Osteocyte (in vitro differentiated cells): ENCODE measurements at regions not wholly inside any gene's neighbourhood (a gene's known extent, or its start where the extent isn't known, plus 50 kb on each side); places are given as distances from the start of the nearest gene placed in this dataset.

Experiments
- DNase-seq: peaks from one replicate; pipeline ENCODE4 v3.0.0; 2021; ENCODE audit warnings: mixed read lengths; ENCODE audit not compliant: unreplicated experiment; ENCODE audit errors: extremely low spot score
- H3K27ac Mint-ChIP-seq: one replicate; pipeline ENCODE4 v1.8.0; 2021; ENCODE audit warnings: mild to moderate bottlenecking, mixed read lengths; ENCODE audit not compliant: unreplicated experiment
- H3K27me3 Mint-ChIP-seq: one replicate; pipeline ENCODE4 v1.8.0; 2021; ENCODE audit warnings: mixed read lengths; ENCODE audit not compliant: unreplicated experiment
- H3K36me3 Mint-ChIP-seq: one replicate; pipeline ENCODE4 v1.8.0; 2021; ENCODE audit warnings: mixed read lengths; ENCODE audit not compliant: unreplicated experiment
- H3K4me1 Mint-ChIP-seq: one replicate; pipeline ENCODE4 v1.8.0; 2021; ENCODE audit warnings: mixed read lengths; ENCODE audit not compliant: unreplicated experiment
- H3K4me3 Mint-ChIP-seq: one replicate; pipeline ENCODE4 v1.8.0; 2021; ENCODE audit warnings: mild to moderate bottlenecking, moderate library complexity, mixed read lengths; ENCODE audit not compliant: unreplicated experiment
- H3K9me3 Mint-ChIP-seq: one replicate; pipeline ENCODE4 v1.8.0; 2021; ENCODE audit warnings: mixed read lengths; ENCODE audit not compliant: unreplicated experiment
- TF ChIP-seq, protein P1 (sequence below): fragments of 200-600 bp; sonication (generic); IDR thresholded peaks from 2 replicates; pipeline ENCODE4 v1.5.0; 2021; ENCODE audit warnings: antibody characterized with exemption, mild to moderate bottlenecking, moderate library complexity

DNA sequence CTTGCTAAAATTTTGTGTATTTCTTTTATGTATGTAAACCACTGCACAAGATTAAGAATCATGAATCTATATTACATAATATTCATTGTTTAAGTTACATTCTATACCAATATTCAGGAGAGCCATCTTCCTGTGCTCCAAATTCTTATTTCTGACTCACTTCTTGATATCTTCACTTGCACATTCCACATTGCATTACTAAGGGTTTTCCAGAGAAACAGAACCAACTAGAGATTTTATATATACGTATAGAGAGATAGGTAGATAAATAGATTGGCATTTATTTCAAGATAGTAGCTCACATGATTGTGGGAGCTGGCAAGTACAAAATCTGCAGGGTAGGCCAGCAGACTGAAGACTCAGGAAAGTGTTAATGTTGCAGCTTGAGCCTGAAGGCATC, 222.2 kb upstream of the PRSS16 start:
- H3K4me3 Mint-ChIP-seq, result no peak overlapping the region
- H3K4me1 Mint-ChIP-seq, result peaks cover 2% of the 10 kb centered on the region
- H3K9me3 Mint-ChIP-seq, result peaks cover 4% of the 10 kb centered on the region
- H3K27ac Mint-ChIP-seq, result no peak overlapping the region
- no peak for DNase-seq
- TF ChIP-seq, protein P1, sequence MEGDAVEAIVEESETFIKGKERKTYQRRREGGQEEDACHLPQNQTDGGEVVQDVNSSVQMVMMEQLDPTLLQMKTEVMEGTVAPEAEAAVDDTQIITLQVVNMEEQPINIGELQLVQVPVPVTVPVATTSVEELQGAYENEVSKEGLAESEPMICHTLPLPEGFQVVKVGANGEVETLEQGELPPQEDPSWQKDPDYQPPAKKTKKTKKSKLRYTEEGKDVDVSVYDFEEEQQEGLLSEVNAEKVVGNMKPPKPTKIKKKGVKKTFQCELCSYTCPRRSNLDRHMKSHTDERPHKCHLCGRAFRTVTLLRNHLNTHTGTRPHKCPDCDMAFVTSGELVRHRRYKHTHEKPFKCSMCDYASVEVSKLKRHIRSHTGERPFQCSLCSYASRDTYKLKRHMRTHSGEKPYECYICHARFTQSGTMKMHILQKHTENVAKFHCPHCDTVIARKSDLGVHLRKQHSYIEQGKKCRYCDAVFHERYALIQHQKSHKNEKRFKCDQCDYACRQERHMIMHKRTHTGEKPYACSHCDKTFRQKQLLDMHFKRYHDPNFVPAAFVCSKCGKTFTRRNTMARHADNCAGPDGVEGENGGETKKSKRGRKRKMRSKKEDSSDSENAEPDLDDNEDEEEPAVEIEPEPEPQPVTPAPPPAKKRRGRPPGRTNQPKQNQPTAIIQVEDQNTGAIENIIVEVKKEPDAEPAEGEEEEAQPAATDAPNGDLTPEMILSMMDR, result no peak
- no peaks in the 10 kb centered on the region for H3K36me3 Mint-ChIP-seq
- peaks cover 27% of the 10 kb centered on the region for H3K27me3 Mint-ChIP-seq

DNA sequence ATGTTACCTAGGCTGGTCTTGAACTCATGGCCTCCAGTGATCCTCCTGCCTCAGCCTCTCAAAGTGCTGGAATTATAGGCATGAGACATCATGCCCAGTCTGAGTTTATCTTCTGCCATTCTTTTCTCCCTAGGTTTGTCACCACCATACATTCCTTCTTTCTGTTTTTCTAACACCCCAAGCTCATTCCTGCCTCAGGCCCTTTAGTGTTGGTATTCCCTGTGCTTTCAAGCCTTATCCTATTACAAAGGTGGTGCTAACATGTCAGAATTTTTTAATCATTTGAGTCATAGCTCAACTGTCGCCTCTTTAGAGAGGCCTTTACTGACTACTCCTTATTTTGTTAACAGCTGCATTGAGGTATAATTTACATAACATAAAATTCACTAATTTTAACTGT, 221.1 kb upstream of the PRSS16 start:
- Mint-ChIP-seq H3K27me3 (peaks cover 27% of the 10 kb centered on the region), H3K27ac (no peak overlapping the region), H3K4me1 (no peaks in the 10 kb centered on the region), H3K4me3 (no peak overlapping the region), H3K9me3 (no peaks in the 10 kb centered on the region), H3K36me3 (no peaks in the 10 kb centered on the region)
- no peak for DNase-seq
- TF ChIP-seq, protein P1, result no peak

DNA sequence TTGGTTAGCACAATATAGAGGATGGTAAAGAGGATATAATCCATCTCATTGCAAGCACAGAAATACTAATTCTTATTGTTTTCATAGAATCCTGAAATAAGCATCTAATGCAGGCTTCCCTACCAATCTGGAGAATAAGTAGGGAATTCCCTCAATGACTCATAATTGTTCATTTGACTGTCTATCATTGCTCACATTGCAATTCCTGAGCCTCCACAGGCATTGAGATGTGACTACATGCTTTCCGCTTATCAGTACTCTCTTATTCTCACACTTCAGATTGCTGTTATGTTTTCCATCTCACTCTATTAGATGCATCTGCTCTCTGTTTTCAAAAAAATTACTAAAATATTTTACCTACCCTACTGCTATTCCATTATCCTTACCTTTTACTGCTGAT, 216.2 kb upstream of the PRSS16 start:
- Mint-ChIP-seq H3K27ac (no peak overlapping the region), H3K4me1 (no peaks in the 10 kb centered on the region), H3K27me3 (peaks cover 27% of the 10 kb centered on the region), H3K4me3 (no peak overlapping the region), H3K9me3 (no peaks in the 10 kb centered on the region), H3K36me3 (no peaks in the 10 kb centered on the region)
- TF ChIP-seq, protein P1, result no peak
- DNase-seq, result no peak

DNA sequence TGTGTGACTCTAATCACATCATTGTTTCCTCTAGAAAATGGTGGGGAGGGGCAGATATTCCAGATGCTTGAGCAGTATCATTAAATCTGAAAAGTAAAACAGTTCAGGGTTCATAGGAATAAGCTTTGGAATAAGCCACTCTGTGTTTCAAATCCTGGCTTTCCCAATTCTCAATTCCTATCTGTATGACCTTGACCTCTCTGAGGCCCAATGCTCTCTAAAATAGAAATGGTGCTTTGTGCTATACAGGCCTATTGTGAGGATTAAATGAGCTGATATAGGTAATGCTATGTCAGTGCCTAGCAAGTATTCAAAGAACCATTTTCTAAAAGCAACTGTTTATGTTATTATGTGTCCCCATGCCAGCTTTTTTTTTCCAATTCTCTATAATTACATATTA, 209.0 kb upstream of the PRSS16 start:
- H3K27ac Mint-ChIP-seq, result no peak overlapping the region
- no peaks in the 10 kb centered on the region for H3K36me3 Mint-ChIP-seq
- no peak for DNase-seq
- H3K4me3 Mint-ChIP-seq, result no peak overlapping the region
- TF ChIP-seq, protein P1, result no peak
- no peaks in the 10 kb centered on the region for H3K4me1 Mint-ChIP-seq
- H3K9me3 Mint-ChIP-seq, result no peaks in the 10 kb centered on the region
- H3K27me3 Mint-ChIP-seq, result peaks cover 28% of the 10 kb centered on the region

DNA sequence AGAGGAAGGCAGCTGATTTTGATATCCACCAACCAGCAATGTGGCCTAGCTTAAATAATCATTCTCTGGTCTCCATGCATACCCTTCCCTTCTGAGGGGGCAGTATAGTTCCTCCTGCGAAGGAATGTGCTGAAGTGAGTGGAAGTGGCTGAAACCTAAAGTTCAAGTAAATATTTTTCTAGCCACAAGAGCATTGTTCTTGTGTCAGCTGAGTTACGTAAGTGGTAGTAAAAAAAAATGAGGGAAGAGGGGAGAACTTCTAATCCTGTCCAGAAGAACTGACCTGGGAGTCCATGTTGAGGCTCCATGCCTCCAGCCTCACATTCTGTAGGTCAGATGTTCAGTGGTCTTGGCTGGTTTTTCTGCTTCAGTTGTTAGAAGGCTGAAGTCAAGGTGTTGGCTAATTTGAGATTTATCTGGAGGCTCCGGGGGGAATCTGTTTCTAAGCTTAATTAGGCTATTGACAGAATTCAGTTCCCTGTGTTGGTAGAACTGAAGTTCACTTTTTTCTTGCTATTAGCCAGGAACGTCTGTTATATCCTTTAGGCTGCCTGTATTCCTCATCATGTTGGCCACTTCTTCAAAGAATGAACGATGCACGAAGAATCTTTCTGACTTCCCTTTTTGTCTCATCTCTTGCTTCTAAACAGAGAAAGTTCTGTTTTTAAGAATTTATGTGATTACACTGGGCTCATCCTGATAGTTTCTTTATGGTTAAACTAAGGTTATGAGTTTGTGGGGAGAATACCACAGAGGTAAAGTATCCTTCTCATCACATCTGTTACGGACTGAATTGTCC, 207.1 kb upstream of the PRSS16 start:
- H3K27me3 Mint-ChIP-seq, result peaks cover 22% of the 10 kb centered on the region
- H3K4me3 Mint-ChIP-seq, result no peak overlapping the region
- no peaks in the 10 kb centered on the region for H3K4me1 Mint-ChIP-seq
- no peak for DNase-seq
- no peaks in the 10 kb centered on the region for H3K9me3 Mint-ChIP-seq
- H3K36me3 Mint-ChIP-seq, result no peaks in the 10 kb centered on the region
- TF ChIP-seq, protein P1, result no peak
- H3K27ac Mint-ChIP-seq, result no peak overlapping the region
